ENCODE measurements at regions not wholly inside any gene's neighbourhood (a gene's known extent, or its start where the extent isn't known, plus 50 kb on each side); places are given as distances from the start of the nearest gene placed in this dataset.

DNA sequence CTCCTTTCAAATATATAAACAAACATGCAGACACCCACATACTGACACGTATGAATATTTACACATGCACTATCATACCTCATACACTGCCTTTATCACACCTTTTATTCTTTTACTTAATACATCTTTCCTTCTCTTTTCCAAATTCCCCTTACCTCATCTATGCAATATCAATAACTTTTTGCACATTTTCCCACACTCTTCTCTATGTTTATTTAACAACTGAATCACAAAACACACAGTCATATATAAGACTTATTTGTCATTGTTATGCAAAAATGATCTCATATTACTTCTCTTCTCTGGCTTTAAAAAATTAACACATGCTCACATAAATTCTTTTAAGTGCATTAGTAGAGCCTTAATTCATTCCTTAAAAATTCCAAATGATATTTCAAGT lies 461.4 kb downstream of the DIPK2A start (continued):
- no peak for TF ChIP-seq HNF4A (conservative IDR thresholded peaks at IDR 0.05)
- no peak for TF ChIP-seq JUND (IDR thresholded peaks at IDR 0.05)
- no peak for TF ChIP-seq YY1 (IDR thresholded peaks at IDR 0.05)
- TF ChIP-seq GABPA (IDR thresholded peaks at IDR 0.05 in 1 of 2, conservative IDR thresholded peaks at IDR 0.05 in 1 of 2) = no peak
- TF ChIP-seq, protein P1, sequence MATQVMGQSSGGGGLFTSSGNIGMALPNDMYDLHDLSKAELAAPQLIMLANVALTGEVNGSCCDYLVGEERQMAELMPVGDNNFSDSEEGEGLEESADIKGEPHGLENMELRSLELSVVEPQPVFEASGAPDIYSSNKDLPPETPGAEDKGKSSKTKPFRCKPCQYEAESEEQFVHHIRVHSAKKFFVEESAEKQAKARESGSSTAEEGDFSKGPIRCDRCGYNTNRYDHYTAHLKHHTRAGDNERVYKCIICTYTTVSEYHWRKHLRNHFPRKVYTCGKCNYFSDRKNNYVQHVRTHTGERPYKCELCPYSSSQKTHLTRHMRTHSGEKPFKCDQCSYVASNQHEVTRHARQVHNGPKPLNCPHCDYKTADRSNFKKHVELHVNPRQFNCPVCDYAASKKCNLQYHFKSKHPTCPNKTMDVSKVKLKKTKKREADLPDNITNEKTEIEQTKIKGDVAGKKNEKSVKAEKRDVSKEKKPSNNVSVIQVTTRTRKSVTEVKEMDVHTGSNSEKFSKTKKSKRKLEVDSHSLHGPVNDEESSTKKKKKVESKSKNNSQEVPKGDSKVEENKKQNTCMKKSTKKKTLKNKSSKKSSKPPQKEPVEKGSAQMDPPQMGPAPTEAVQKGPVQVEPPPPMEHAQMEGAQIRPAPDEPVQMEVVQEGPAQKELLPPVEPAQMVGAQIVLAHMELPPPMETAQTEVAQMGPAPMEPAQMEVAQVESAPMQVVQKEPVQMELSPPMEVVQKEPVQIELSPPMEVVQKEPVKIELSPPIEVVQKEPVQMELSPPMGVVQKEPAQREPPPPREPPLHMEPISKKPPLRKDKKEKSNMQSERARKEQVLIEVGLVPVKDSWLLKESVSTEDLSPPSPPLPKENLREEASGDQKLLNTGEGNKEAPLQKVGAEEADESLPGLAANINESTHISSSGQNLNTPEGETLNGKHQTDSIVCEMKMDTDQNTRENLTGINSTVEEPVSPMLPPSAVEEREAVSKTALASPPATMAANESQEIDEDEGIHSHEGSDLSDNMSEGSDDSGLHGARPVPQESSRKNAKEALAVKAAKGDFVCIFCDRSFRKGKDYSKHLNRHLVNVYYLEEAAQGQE (IDR thresholded peaks at IDR 0.05) = no peak
- no peak for TF ChIP-seq FOXA1 (IDR thresholded peaks at IDR 0.05)
- no peak for TF ChIP-seq HNF4G (IDR thresholded peaks at IDR 0.05)
- TF ChIP-seq EGR1 (IDR thresholded peaks at IDR 0.05; ENCODE audit: low read depth in 2 of 2) = no peak
- TF ChIP-seq, protein P2, sequence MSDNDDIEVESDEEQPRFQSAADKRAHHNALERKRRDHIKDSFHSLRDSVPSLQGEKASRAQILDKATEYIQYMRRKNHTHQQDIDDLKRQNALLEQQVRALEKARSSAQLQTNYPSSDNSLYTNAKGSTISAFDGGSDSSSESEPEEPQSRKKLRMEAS (IDR thresholded peaks at IDR 0.05) = no peak
- TF ChIP-seq NR2F2 (IDR thresholded peaks at IDR 0.05) = no peak

DNA sequence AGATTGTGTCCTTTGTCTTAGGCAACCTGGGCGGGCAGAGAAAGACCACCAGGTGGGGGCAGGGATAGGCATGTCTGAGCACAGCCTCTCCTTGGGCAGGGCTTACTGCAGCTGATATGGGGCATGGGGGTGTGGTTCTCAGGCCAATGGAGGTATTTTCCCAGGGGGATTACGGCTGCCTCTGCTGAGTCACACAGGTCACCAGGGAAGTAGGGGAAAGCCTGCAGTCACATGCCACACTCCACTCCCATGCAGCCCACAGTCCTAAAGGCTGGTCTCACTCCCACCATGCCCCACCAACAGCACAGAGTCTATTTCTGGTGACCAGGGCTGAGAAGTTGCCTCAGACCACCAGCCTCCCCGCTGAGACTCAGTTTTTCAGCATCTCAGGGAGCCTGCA lies 466.4 kb downstream of the DIPK2A start:
- TF ChIP-seq GABPA (IDR thresholded peaks at IDR 0.05 in 1 of 2, conservative IDR thresholded peaks at IDR 0.05 in 1 of 2) = no peak
- TF ChIP-seq, protein P2 (IDR thresholded peaks at IDR 0.05) = no peak
- TF ChIP-seq, protein P3, sequence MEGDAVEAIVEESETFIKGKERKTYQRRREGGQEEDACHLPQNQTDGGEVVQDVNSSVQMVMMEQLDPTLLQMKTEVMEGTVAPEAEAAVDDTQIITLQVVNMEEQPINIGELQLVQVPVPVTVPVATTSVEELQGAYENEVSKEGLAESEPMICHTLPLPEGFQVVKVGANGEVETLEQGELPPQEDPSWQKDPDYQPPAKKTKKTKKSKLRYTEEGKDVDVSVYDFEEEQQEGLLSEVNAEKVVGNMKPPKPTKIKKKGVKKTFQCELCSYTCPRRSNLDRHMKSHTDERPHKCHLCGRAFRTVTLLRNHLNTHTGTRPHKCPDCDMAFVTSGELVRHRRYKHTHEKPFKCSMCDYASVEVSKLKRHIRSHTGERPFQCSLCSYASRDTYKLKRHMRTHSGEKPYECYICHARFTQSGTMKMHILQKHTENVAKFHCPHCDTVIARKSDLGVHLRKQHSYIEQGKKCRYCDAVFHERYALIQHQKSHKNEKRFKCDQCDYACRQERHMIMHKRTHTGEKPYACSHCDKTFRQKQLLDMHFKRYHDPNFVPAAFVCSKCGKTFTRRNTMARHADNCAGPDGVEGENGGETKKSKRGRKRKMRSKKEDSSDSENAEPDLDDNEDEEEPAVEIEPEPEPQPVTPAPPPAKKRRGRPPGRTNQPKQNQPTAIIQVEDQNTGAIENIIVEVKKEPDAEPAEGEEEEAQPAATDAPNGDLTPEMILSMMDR (IDR thresholded peaks at IDR 0.05; ENCODE audit: low read depth, low read length, missing input control) = no peak
- TF ChIP-seq HNF4G (IDR thresholded peaks at IDR 0.05) = no peak
- TF ChIP-seq, protein P4, sequence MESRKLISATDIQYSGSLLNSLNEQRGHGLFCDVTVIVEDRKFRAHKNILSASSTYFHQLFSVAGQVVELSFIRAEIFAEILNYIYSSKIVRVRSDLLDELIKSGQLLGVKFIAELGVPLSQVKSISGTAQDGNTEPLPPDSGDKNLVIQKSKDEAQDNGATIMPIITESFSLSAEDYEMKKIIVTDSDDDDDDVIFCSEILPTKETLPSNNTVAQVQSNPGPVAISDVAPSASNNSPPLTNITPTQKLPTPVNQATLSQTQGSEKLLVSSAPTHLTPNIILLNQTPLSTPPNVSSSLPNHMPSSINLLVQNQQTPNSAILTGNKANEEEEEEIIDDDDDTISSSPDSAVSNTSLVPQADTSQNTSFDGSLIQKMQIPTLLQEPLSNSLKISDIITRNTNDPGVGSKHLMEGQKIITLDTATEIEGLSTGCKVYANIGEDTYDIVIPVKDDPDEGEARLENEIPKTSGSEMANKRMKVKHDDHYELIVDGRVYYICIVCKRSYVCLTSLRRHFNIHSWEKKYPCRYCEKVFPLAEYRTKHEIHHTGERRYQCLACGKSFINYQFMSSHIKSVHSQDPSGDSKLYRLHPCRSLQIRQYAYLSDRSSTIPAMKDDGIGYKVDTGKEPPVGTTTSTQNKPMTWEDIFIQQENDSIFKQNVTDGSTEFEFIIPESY (IDR thresholded peaks at IDR 0.05) = no peak
- TF ChIP-seq JUND (IDR thresholded peaks at IDR 0.05) = no peak
- no peak for TF ChIP-seq TAF1 (conservative IDR thresholded peaks at IDR 0.05)
- no peak for TF ChIP-seq YY1 (IDR thresholded peaks at IDR 0.05)
- Histone ChIP-seq H3K4me1 (ENCODE audit: control insufficient read depth in 4 of 4, insufficient read depth in 4 of 4, low read length in 3 of 4) (no peaks in the 10 kb centered on the region), H3K9me3 (ENCODE audit: control insufficient read depth in 4 of 4, low read length in 3 of 4) (no peaks in the 10 kb centered on the region), H3K36me3 (ENCODE audit: control insufficient read depth in 4 of 4, insufficient read depth in 3 of 4, low read depth in 1 of 4, low read length in 3 of 4) (no peaks in the 10 kb centered on the region), H3K9ac (ENCODE audit: low read depth in 1 of 2, low read length in 2 of 2) (no peak overlapping the region), H3K4me3 (ENCODE audit: low read depth in 1 of 3, low read length in 3 of 3) (no peak overlapping the region), H3K27ac (ENCODE audit: low read depth in 1 of 2, low read length in 2 of 2) (no peak overlapping the region), H3K27me3 (ENCODE audit: control insufficient read depth in 4 of 4, insufficient read depth in 4 of 4, low read length in 3 of 4) (no peaks in the 10 kb centered on the region)
- DNase-seq (ENCODE audit: low spot score) = no peak
- 85% methylated on average over 3 of the region's 3 CpGs for WGBS
